GM13976 (cell line): ENCODE measurements at regions not wholly inside any gene's neighbourhood (a gene's known extent, or its start where the extent isn't known, plus 50 kb on each side); places are given as distances from the start of the nearest gene placed in this dataset.

ENCODE experiments used
- DNase-seq: peaks from one replicate; pipeline ENCODE4 v3.0.0; 2012; ENCODE audit warnings: low spot score
- in situ Hi-C: fragments of 300-500 bp; cut with MboI; formaldehyde crosslinking; loops from one replicate; pipeline ENCODE4 v1.12.0; 2022; ENCODE audit warnings: low sequenced_read_pairs, mixed read lengths, inconsistent platforms; ENCODE audit not compliant: unreplicated experiment
- TF ChIP-seq, protein P1 (sequence below): IDR thresholded peaks from 2 replicates; pipeline ENCODE4 v1.5.1; 2012; ENCODE audit warnings: borderline replicate concordance, mild to moderate bottlenecking; ENCODE audit not compliant: insufficient read depth; ENCODE audit errors: extremely low read depth, missing control alignments, control extremely low read depth

DNA sequence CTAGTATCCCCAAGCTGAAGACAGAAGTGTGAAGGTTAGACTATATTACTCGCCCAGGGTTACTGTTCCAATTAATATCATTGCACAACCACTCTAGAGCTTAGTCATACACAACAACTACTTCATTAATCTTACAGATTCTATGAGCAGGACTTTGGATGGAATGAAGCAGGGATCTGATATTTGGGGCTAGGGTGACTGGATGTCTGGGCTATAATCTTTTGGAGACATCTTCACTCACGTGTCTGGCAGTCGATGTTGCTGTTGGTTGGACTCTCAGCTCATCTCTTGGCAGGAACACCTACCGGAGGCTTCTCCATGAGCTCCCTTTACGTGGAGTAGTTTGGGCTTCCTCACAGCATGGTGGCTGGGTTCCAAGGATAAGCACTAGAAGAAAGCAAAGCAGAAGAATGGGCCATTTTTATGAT is 519.2 kb upstream of the B3GALT2 start:
- no peak for DNase-seq
- in situ Hi-C loops = no loop called here

DNA sequence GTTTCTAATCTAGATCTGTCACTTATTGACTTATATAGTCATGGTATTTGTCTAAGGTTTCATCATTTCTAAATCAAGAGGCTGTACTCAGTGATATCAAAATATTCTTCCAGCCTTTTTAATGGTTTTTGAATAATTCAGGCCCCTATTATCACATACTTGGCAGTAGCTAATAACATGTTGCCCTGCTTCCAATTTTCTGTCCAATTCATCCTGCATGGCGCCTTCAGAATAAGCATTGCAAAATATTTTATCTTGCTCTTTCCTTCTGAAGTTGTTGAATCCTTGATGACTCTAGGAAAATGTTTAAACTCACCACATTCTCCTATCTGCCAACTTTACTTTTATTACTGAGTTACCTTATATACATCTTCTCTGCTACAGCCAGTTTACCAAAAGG is 517.2 kb upstream of the B3GALT2 start:
- TF ChIP-seq, protein P1, sequence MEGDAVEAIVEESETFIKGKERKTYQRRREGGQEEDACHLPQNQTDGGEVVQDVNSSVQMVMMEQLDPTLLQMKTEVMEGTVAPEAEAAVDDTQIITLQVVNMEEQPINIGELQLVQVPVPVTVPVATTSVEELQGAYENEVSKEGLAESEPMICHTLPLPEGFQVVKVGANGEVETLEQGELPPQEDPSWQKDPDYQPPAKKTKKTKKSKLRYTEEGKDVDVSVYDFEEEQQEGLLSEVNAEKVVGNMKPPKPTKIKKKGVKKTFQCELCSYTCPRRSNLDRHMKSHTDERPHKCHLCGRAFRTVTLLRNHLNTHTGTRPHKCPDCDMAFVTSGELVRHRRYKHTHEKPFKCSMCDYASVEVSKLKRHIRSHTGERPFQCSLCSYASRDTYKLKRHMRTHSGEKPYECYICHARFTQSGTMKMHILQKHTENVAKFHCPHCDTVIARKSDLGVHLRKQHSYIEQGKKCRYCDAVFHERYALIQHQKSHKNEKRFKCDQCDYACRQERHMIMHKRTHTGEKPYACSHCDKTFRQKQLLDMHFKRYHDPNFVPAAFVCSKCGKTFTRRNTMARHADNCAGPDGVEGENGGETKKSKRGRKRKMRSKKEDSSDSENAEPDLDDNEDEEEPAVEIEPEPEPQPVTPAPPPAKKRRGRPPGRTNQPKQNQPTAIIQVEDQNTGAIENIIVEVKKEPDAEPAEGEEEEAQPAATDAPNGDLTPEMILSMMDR = no peak
- in situ Hi-C loops = no loop called here
- DNase-seq = no peak

More for the DNA sequence above, 519.2 kb upstream of the B3GALT2 start:
- TF ChIP-seq, protein P1 = no peak

DNA sequence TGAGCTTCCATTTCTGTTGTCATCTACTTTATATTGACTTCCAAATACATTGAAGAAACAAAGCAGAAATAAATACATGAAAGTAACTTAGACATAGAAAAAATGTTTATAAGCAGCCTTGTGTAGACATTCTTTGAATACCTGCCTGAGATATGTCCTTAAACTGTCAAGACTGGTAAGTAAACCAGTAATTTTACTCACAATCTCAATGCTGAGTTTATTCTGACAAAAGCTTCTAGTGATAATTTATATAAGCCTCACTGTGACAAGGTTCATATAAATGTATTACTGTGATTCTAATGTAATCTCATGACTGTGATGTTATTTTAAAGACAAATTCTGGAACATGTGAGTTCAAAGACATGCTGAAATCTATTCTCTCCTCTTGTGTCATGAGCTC is 516.7 kb upstream of the B3GALT2 start:
- in situ Hi-C loops = no loop called here

DNA sequence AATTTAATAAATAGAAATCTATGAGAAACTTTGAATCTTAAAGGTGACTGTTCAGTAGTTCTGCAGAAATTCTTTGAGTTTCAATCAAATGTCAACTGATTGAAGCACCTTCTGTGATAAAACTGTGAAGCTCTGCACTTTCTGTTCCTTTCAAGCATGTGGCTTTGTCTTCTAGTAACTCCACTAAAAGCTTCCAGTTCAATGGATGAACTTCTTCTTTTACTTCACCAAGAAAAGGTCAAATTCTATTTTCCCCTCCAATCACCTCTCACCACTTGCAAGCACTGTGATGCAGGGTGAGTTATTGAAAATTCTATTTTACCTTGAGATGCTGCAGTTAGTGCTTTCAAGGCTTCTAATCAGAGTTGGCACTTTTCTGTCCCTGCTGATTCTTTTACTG is 515.3 kb upstream of the B3GALT2 start:
- DNase-seq = no peak
- TF ChIP-seq, protein P1 = no peak
- in situ Hi-C loops = no loop called here

More for the DNA sequence above, 516.7 kb upstream of the B3GALT2 start:
- DNase-seq = no peak
- TF ChIP-seq, protein P1 = no peak

DNA sequence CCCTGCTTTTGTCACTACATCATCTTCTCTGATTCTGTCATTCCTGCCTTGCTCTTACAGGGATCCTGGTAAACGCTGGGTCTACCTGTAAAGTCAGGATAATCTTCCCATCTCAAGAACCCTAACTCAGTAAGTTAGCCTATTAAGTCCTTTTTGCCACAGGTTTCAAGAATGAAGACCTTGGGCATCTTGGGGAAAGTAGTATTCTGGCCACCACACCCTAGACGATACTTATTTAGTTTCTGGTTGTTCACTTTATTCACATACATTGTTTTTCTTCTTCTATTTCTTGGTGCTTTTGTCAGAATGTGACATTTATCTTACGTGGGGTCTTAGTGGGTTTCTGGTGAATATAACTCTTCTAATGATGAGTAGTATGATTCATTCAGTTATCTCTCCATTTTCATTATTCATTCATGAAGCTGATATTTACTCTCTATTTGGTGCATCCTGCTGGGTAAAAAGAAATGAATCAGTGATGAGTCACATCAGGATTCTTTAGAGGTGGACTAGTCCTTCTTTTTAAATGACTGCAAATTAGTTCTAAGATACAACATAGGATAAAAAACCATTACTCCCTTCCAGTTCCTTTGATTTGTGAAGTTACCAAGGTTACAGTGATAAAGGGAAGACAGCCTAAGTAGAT is 514.4 kb upstream of the B3GALT2 start:
- in situ Hi-C loops = no loop called here
- no peak for DNase-seq
- TF ChIP-seq, protein P1 = no peak

DNA sequence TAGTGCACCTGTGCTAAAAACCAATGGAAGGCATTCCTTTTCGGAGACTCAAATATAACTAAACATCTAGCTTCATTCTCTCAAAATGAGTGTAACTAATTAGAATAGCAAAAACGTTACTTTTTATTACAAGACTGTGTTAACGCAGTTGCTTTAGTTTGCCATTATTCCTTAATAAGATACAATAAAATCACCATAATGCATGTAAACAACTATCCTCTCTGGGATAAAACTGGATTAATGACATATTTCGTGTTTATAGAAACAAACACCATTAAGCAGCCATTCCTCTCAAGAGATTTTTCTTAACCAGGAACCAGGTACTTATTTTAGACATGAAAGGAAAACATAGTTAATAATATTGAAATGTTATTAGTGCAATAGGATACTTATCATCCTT is 512.8 kb upstream of the B3GALT2 start:
- DNase-seq = no peak
- TF ChIP-seq, protein P1 = no peak
- in situ Hi-C loops = no loop called here
